Liver (tissue), 7 donors: ENCODE measurements at regions not wholly inside any gene's neighbourhood (a gene's known extent, or its start where the extent isn't known, plus 50 kb on each side); places are given as distances from the start of the nearest gene placed in this dataset.

Experiments
- DNase-seq: peaks from one replicate; pipeline ENCODE4 v3.0.0-alpha.2; 2017; ENCODE audit warnings: low spot score
- H3K27ac ChIP-seq, 2 donors: one replicate each; pipeline ENCODE4 v1.7.0; 2013; ENCODE audit warnings: inconsistent platforms in 2 of 2, low read length in 2 of 2, control low read depth in 1 of 2, low read depth in 1 of 2, mild to moderate bottlenecking in 1 of 2
- H3K27me3 ChIP-seq, 4 donors: one replicate each; pipeline versions ENCODE4 v1.6.1 to v1.7.0; 2013; ENCODE audit warnings: low read length in 3 of 4, inconsistent platforms in 1 of 4, mild to moderate bottlenecking in 1 of 4, moderate library complexity in 1 of 4; ENCODE audit not compliant: control insufficient read depth in 4 of 4, insufficient read depth in 4 of 4
- H3K36me3 ChIP-seq, 4 donors: one replicate each; pipeline versions ENCODE4 v1.6.1 to v1.7.0; 2013; ENCODE audit warnings: low read length in 3 of 4, mild to moderate bottlenecking in 3 of 4, low read depth in 1 of 4, moderate library complexity in 1 of 4; ENCODE audit not compliant: control insufficient read depth in 4 of 4, insufficient read depth in 3 of 4
- H3K4me1 ChIP-seq, 4 donors: one replicate each; pipeline versions ENCODE4 v1.6.1 to v1.7.0; 2013; ENCODE audit warnings: low read length in 3 of 4, mild to moderate bottlenecking in 3 of 4, moderate library complexity in 1 of 4; ENCODE audit not compliant: control insufficient read depth in 4 of 4, insufficient read depth in 4 of 4
- H3K4me3 ChIP-seq, 3 donors: one replicate each; pipeline versions ENCODE4 v1.6.1 to v1.7.0; 2013; ENCODE audit warnings: low read length in 3 of 3, control low read depth in 1 of 3, low read depth in 1 of 3, mild to moderate bottlenecking in 1 of 3
- H3K9ac ChIP-seq, 2 donors: one replicate each; pipeline ENCODE4 v1.7.0; 2013; ENCODE audit warnings: low read length in 2 of 2, mild to moderate bottlenecking in 2 of 2, moderate library complexity in 2 of 2, control low read depth in 1 of 2, low read depth in 1 of 2
- H3K9me3 ChIP-seq, 4 donors: one replicate each; pipeline versions ENCODE4 v1.6.1 to v1.7.0; 2013; ENCODE audit warnings: low read length in 3 of 4; ENCODE audit not compliant: control insufficient read depth in 4 of 4
- FOXA1 ChIP-seq: IDR thresholded peaks from 2 replicates; pipeline ENCODE4 v1.6.1; 2016; ENCODE audit warnings: antibody characterized with exemption
- FOXA2 ChIP-seq: IDR thresholded peaks from 2 replicates; pipeline ENCODE4 v1.6.1; 2016; ENCODE audit warnings: antibody characterized with exemption
- GABPA ChIP-seq, 2 donors: IDR thresholded peaks in 1 of 2; conservative IDR thresholded peaks in 1 of 2; 2 replicates each; pipeline ENCODE4 v1.6.1; 2016; ENCODE audit warnings: antibody characterized with exemption in 2 of 2, mild to moderate bottlenecking in 1 of 2, moderate library complexity in 1 of 2
- HNF4A ChIP-seq, 2 donors: conservative IDR thresholded peaks; 2 replicates each; pipeline ENCODE4 v1.6.1; 2016; ENCODE audit warnings: antibody characterized with exemption in 2 of 2, mild to moderate bottlenecking in 2 of 2
- JUND ChIP-seq, 2 donors: IDR thresholded peaks; 2 replicates each; pipeline ENCODE4 v1.6.1; 2016; ENCODE audit warnings: antibody characterized with exemption in 2 of 2
- NR2F2 ChIP-seq: IDR thresholded peaks from 2 replicates; pipeline ENCODE4 v1.6.1; 2016; ENCODE audit warnings: antibody characterized with exemption
- REST ChIP-seq: IDR thresholded peaks from 2 replicates; pipeline ENCODE4 v1.6.1; 2016; ENCODE audit warnings: antibody characterized with exemption, mild to moderate bottlenecking
- RXRA ChIP-seq, 2 donors: IDR thresholded peaks; 2 replicates each; pipeline ENCODE4 v1.6.1; 2017 to 2018; ENCODE audit warnings: antibody characterized with exemption in 2 of 2, mild to moderate bottlenecking in 1 of 2
- SP1 ChIP-seq: IDR thresholded peaks from 2 replicates; pipeline ENCODE4 v1.6.1; 2018; ENCODE audit warnings: antibody characterized with exemption, mild to moderate bottlenecking
- ZBTB33 ChIP-seq: IDR thresholded peaks from 2 replicates; pipeline ENCODE4 v1.6.1; 2016; ENCODE audit warnings: antibody characterized with exemption
- WGBS: extraction: QIAGEN DNeasy Blood & Tissue Kit; methylation state at CpG from one replicate; pipeline ENCODE4 v1.1.7; 2013; 5-methylcytosine and 5-hydroxymethylcytosine counted together
- donor health status: healthy.
- donor health status: healthy.
- donor health status: healthy.
- donor health status: healthy.

DNA sequence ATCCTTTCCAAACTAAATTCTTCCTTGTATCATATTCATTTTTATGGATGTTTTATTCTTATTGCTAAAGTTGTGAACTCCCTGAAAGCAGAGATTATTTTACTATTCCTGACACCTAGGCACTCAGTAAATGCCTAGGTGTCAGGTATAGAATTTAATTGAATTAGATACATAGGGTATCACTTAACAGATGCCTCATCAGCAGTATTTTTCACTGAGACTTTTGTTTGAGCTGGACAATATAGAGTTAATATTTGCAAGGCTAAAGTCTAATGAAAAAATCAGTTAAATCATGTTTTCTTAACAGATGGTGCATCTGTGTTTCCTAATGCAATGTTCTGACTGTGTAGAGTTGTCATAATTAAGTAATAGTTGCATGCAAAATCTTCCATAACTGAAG lies 182.7 kb downstream of the DERA start (continued):
- no peak for TF ChIP-seq FOXA2
- no peak for TF ChIP-seq ZBTB33
- no peak for TF ChIP-seq FOXA1

DNA sequence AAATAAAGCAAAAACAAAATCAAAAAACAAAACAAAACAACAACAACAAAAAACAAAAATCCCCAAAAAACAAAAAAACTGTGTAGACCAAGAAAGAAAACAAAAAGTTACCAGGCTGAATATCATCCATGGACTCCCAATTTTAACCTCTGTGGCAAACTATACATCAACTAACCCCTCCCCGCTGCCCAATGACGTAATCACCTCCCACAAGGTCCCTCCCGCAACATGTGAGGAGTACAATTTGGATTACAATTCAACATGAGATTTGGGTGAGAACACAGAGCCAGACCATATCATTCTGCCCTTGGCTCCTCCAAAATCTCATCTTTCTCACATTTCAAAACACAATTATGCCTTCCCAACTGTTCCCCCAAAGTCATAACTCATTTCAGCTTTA lies 179.8 kb downstream of the DERA start:
- WGBS: 83% methylated on average over 3 of the region's 3 CpGs
- no peak for TF ChIP-seq REST
- no peak for TF ChIP-seq NR2F2
- no peak overlapping the region for H3K9ac ChIP-seq

GRCh38 chr12:16088421-16088820 lies 177.3 kb downstream of the DERA start:
- H3K9ac ChIP-seq: no peak overlapping the region
- H3K36me3 ChIP-seq: no peaks in the 10 kb centered on the region
- no peak overlapping the region for H3K27ac ChIP-seq
- no peaks in the 10 kb centered on the region for H3K27me3 ChIP-seq
- 96% methylated on average over 3 of the region's 3 CpGs for WGBS
- no peak overlapping the region for H3K4me3 ChIP-seq
- DNase-seq: no peak
- peaks cover 0 to 1% (median 0%) of the 10 kb centered on the region in 4 donors for H3K9me3 ChIP-seq
- no peaks in the 10 kb centered on the region for H3K4me1 ChIP-seq
- TF ChIP-seq FOXA1 (no peak), REST (no peak), SP1 (no peak), GABPA (IDR thresholded peaks at IDR 0.05 in 1 of 2, conservative IDR thresholded peaks at IDR 0.05 in 1 of 2) (no peak), RXRA (IDR thresholded peaks at IDR 0.05) (no peak), JUND (IDR thresholded peaks at IDR 0.05) (no peak), ZBTB33 (no peak), NR2F2 (no peak), HNF4A (conservative IDR thresholded peaks at IDR 0.05) (no peak)

More for the DNA sequence above, 179.8 kb downstream of the DERA start:
- H3K4me3 ChIP-seq: no peak overlapping the region
- H3K9me3 ChIP-seq: peaks cover 0 to 1% (median 0%) of the 10 kb centered on the region in 4 donors
- H3K27me3 ChIP-seq: no peaks in the 10 kb centered on the region
- no peak for DNase-seq
- H3K27ac ChIP-seq: no peak overlapping the region
- H3K4me1 ChIP-seq: no peaks in the 10 kb centered on the region
- no peaks in the 10 kb centered on the region for H3K36me3 ChIP-seq
